H9 (cell line): ENCODE measurements at regions not wholly inside any gene's neighbourhood (a gene's known extent, or its start where the extent isn't known, plus 50 kb on each side); places are given as distances from the start of the nearest gene placed in this dataset.

Experiments used
- DNase-seq: peaks from one replicate; pipeline ENCODE4 v3.0.0-alpha.2; 2017
- H2AFZ ChIP-seq: one replicate; pipeline ENCODE4 v1.6.1; 2013; ENCODE audit warnings: mild to moderate bottlenecking, low read length, control low read depth, moderate library complexity
- H2AK5ac ChIP-seq: 2 replicates; pipeline ENCODE4 v1.6.1; 2013; ENCODE audit warnings: low read length, control low read depth, mixed read lengths; ENCODE audit not compliant: insufficient read length
- H2BK120ac ChIP-seq: one replicate; pipeline ENCODE4 v1.6.1; 2013; ENCODE audit warnings: low read depth, mild to moderate bottlenecking, low read length, control low read depth, inconsistent platforms; ENCODE audit not compliant: poor library complexity, severe bottlenecking
- H2BK12ac ChIP-seq: 2 replicates; pipeline ENCODE4 v1.6.1; 2013; ENCODE audit warnings: low read length, control low read depth, mixed read lengths, low read depth; ENCODE audit not compliant: insufficient read length
- H2BK15ac ChIP-seq: 2 replicates; pipeline ENCODE4 v1.6.1; 2013; ENCODE audit warnings: low read depth, low read length, control low read depth
- H2BK20ac ChIP-seq: one replicate; pipeline ENCODE4 v1.6.1; 2013; ENCODE audit warnings: low read depth, mild to moderate bottlenecking, low read length, control low read depth, inconsistent platforms; ENCODE audit not compliant: poor library complexity, severe bottlenecking
- H2BK5ac ChIP-seq: 2 replicates; pipeline ENCODE4 v1.6.1; 2013; ENCODE audit warnings: low read length, control low read depth, mixed read lengths; ENCODE audit not compliant: insufficient read length
- H3K14ac ChIP-seq: 2 replicates; pipeline ENCODE4 v1.6.1; 2013; ENCODE audit warnings: low read length, control low read depth; ENCODE audit not compliant: insufficient read depth
- H3K18ac ChIP-seq: 2 replicates; pipeline ENCODE4 v1.6.1; 2013; ENCODE audit warnings: low read depth, mild to moderate bottlenecking, mixed read lengths, low read length, control low read depth; ENCODE audit not compliant: insufficient read length
- H3K23ac ChIP-seq: 2 replicates; pipeline ENCODE4 v1.6.1; 2013; ENCODE audit warnings: low read length, control low read depth, mixed read lengths, low read depth; ENCODE audit not compliant: insufficient read length
- H3K23me2 ChIP-seq: 2 replicates; pipeline ENCODE4 v1.6.1; 2013; ENCODE audit warnings: low read depth, mild to moderate bottlenecking, mixed read lengths, low read length, control low read depth; ENCODE audit not compliant: insufficient read length, poor library complexity, severe bottlenecking
- H3K27ac ChIP-seq: 2 replicates; pipeline ENCODE4 v1.5.1; 2013; ENCODE audit warnings: low read length, control low read depth, mixed read lengths, low read depth; ENCODE audit not compliant: insufficient read length
- H3K27me3 ChIP-seq: 2 replicates; pipeline ENCODE4 v1.6.1; 2013; ENCODE audit warnings: low read length, control low read depth, inconsistent platforms; ENCODE audit not compliant: insufficient read depth
- H3K4ac ChIP-seq: 2 replicates; pipeline ENCODE4 v1.6.1; 2013; ENCODE audit warnings: low read depth, mild to moderate bottlenecking, control low read depth, inconsistent platforms, low read length, moderate library complexity
- H3K4me1 ChIP-seq: 2 replicates; pipeline ENCODE4 v1.6.1; 2013; ENCODE audit warnings: low read length, control low read depth, inconsistent platforms; ENCODE audit not compliant: insufficient read depth
- H3K4me2 ChIP-seq: 2 replicates; pipeline ENCODE4 v1.6.1; 2013; ENCODE audit warnings: low read length, control low read depth, mixed read lengths; ENCODE audit not compliant: insufficient read length, insufficient read depth
- H3K56ac ChIP-seq: 2 replicates; pipeline ENCODE4 v1.6.1; 2013; ENCODE audit warnings: low read depth, mild to moderate bottlenecking, mixed read lengths, low read length, control low read depth; ENCODE audit not compliant: insufficient read length
- H3K79me1 ChIP-seq: 2 replicates; pipeline ENCODE4 v1.6.1; 2013; ENCODE audit warnings: low read depth, mild to moderate bottlenecking, moderate library complexity, low read length, control low read depth, inconsistent platforms; ENCODE audit not compliant: insufficient read depth, poor library complexity, severe bottlenecking
- H3K79me2 ChIP-seq: 2 replicates; pipeline ENCODE4 v1.6.1; 2013; ENCODE audit warnings: low read length, control low read depth, inconsistent platforms; ENCODE audit not compliant: insufficient read depth
- H3K9ac ChIP-seq: 2 replicates; pipeline ENCODE4 v1.6.1; 2013; ENCODE audit warnings: low read length, control low read depth, mixed read lengths; ENCODE audit not compliant: insufficient read length; ENCODE audit errors: extremely low read depth
- H3K9me3 ChIP-seq: one replicate; pipeline ENCODE4 v1.6.1; 2013; ENCODE audit warnings: low read depth, low read length, inconsistent platforms; ENCODE audit not compliant: control insufficient read depth
- H3T11ph ChIP-seq: one replicate; pipeline ENCODE4 v1.6.1; 2013; ENCODE audit warnings: mild to moderate bottlenecking, low read length, control low read depth, inconsistent platforms
- H4K20me1 ChIP-seq: one replicate; pipeline ENCODE4 v1.6.1; 2013; ENCODE audit not compliant: control insufficient read depth, insufficient read length, insufficient read depth
- H4K5ac ChIP-seq: 2 replicates; pipeline ENCODE4 v1.6.1; 2013; ENCODE audit warnings: low read depth, mild to moderate bottlenecking, mixed read lengths, low read length, control low read depth; ENCODE audit not compliant: insufficient read length
- H4K8ac ChIP-seq: replicated peaks from 2 replicates; pipeline ENCODE4 v1.6.1; 2013; ENCODE audit warnings: low read length, control low read depth, mixed read lengths, low read depth; ENCODE audit not compliant: insufficient read length
- H4K91ac ChIP-seq: 2 replicates; pipeline ENCODE4 v1.6.1; 2013; ENCODE audit warnings: low read depth, mild to moderate bottlenecking, moderate library complexity, mixed read lengths, low read length, control low read depth; ENCODE audit not compliant: insufficient read length
- H3K27ac Mint-ChIP-seq, 3 experiments: 2 replicates in 2 of 3; 3 replicates in 1 of 3; pipeline ENCODE4 v1.8.0; 2020 to 2021; ENCODE audit warnings: mixed read lengths in 3 of 3, mild to moderate bottlenecking in 1 of 3, moderate library complexity in 1 of 3
- H3K27me3 Mint-ChIP-seq: 2 replicates; pipeline ENCODE4 v1.8.0; 2021; ENCODE audit warnings: low read depth, mild to moderate bottlenecking, moderate library complexity, mixed read lengths
- H3K36me3 Mint-ChIP-seq, 3 experiments: 2 replicates in 2 of 3; 3 replicates in 1 of 3; pipeline ENCODE4 v1.8.0; 2020 to 2021; ENCODE audit warnings: low read depth in 3 of 3, mixed read lengths in 3 of 3; ENCODE audit not compliant: insufficient read depth in 1 of 3
- H3K4me1 Mint-ChIP-seq, 2 experiments: 2 replicates each; pipeline ENCODE4 v1.8.0; 2020; ENCODE audit warnings: mixed read lengths in 2 of 2
- H3K4me3 Mint-ChIP-seq, 2 experiments: 2 replicates in 1 of 2; 3 replicates in 1 of 2; pipeline ENCODE4 v1.8.0; 2020 to 2021; ENCODE audit warnings: mild to moderate bottlenecking in 2 of 2, mixed read lengths in 2 of 2, moderate library complexity in 1 of 2
- H3K9me3 Mint-ChIP-seq, 2 experiments: 2 replicates in 1 of 2; 3 replicates in 1 of 2; pipeline ENCODE4 v1.8.0; 2020; ENCODE audit warnings: mild to moderate bottlenecking in 2 of 2, mixed read lengths in 2 of 2, moderate library complexity in 1 of 2
- WGBS: extraction: QIAGEN DNeasy Blood & Tissue Kit; methylation state at CpG from one replicate; pipeline ENCODE4 v1.1.7; 2013; ENCODE audit warnings: missing lambda C conversion rate, low lambda C conversion rate, mixed read lengths; ENCODE audit not compliant: insufficient read length; ENCODE audit errors: extremely low coverage; 5-methylcytosine and 5-hydroxymethylcytosine counted together
- TF ChIP-seq, protein P1 (sequence below): fragments of 200-600 bp; sonication (generic); conservative IDR thresholded peaks from 3 replicates; pipeline ENCODE4 v1.8.0; 2021; ENCODE audit warnings: antibody characterized with exemption, mild to moderate bottlenecking

- Histone ChIP-seq H2BK15ac (no peak overlapping the region), H4K20me1 (no peaks in the 10 kb centered on the region), H3K23ac (no peak overlapping the region), H3K4me1 (no peaks in the 10 kb centered on the region), H3T11ph (no peak overlapping the region), H2BK12ac (no peak overlapping the region), H3K9ac (no peak overlapping the region), H4K8ac (no peak overlapping the region), H3K23me2 (no peaks in the 10 kb centered on the region), H3K79me1 (no peaks in the 10 kb centered on the region), H3K18ac (no peak overlapping the region), H2BK120ac (no peak overlapping the region), H3K27ac (no peak overlapping the region), H2AK5ac (no peak overlapping the region), H2BK5ac (no peak overlapping the region), H2BK20ac (no peak overlapping the region), H3K27me3 (no peaks in the 10 kb centered on the region), H3K4ac (no peak overlapping the region), H3K79me2 (no peaks in the 10 kb centered on the region), H3K9me3 (no peaks in the 10 kb centered on the region), H3K56ac (no peak overlapping the region), H3K4me2 (no peak overlapping the region), H2AFZ (no peak overlapping the region), H4K5ac (no peak overlapping the region), H3K14ac (no peak overlapping the region), H4K91ac (no peak overlapping the region)
- Mint-ChIP-seq H3K9me3 (no peaks in the 10 kb centered on the region), H3K27ac (no peak overlapping the region), H3K36me3 (no peaks in the 10 kb centered on the region), H3K4me3 (no peak overlapping the region), H3K27me3 (no peaks in the 10 kb centered on the region), H3K4me1 (peaks cover 4 to 5% of the 10 kb centered on the region in 2 experiments; a peak in 3 of 4 replicates)
- TF ChIP-seq, protein P1, sequence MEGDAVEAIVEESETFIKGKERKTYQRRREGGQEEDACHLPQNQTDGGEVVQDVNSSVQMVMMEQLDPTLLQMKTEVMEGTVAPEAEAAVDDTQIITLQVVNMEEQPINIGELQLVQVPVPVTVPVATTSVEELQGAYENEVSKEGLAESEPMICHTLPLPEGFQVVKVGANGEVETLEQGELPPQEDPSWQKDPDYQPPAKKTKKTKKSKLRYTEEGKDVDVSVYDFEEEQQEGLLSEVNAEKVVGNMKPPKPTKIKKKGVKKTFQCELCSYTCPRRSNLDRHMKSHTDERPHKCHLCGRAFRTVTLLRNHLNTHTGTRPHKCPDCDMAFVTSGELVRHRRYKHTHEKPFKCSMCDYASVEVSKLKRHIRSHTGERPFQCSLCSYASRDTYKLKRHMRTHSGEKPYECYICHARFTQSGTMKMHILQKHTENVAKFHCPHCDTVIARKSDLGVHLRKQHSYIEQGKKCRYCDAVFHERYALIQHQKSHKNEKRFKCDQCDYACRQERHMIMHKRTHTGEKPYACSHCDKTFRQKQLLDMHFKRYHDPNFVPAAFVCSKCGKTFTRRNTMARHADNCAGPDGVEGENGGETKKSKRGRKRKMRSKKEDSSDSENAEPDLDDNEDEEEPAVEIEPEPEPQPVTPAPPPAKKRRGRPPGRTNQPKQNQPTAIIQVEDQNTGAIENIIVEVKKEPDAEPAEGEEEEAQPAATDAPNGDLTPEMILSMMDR: no peak
- DNase-seq: no peak
- WGBS: no CpG with 5 or more reads among the region's 5 CpGs
Measured at GRCh38 chr4:127145006-127145540, 487.7 kb upstream of the INTU start.
